Caco-2 (cell line): ENCODE measurements at regions not wholly inside any gene's neighbourhood (a gene's known extent, or its start where the extent isn't known, plus 50 kb on each side); places are given as distances from the start of the nearest gene placed in this dataset.

Source experiments
- BruUV-seq: library from RNA; stranded (reverse); fragments of 400-500 nt; replicated peaks from 2 replicates; lab custom pipeline; 2021; lab: Mats Ljungman, UMichigan
- CTCF ChIA-PET: fragments of 300-600 bp; sonication (Branson Sonifier 250); formaldehyde crosslinking; loops from one replicate; lab custom pipeline; 2022; ENCODE audit warnings: antibody characterized with exemption; lab: Charles Lee
- POLR2A ChIA-PET: fragments of 300-600 bp; sonication (Branson Sonifier 250); formaldehyde crosslinking; loops from one replicate; lab custom pipeline; 2022; ENCODE audit warnings: antibody characterized with exemption; lab: Charles Lee
- DNase-seq, 2 experiments: peaks; one replicate each; pipeline versions ENCODE4 v3.0.0 to v3.0.0-alpha.2; 2020 to 2022
- H3K27me3 ChIP-seq: replicated peaks from 2 replicates; pipeline ENCODE4 v1.6.0; 2011; ENCODE audit warnings: low read length; ENCODE audit not compliant: control insufficient read depth, insufficient read depth
- H3K36me3 ChIP-seq: 2 replicates; pipeline ENCODE4 v1.5.1; 2011; ENCODE audit warnings: low read length; ENCODE audit not compliant: control insufficient read depth, insufficient read depth
- H3K4me1 ChIP-seq: fragments of 250-450 bp; sonication (Bioruptor Pico); 2 replicates; pipeline ENCODE4 v1.5.1; 2020; ENCODE audit warnings: mild to moderate bottlenecking
- H3K4me3 ChIP-seq: 2 replicates; pipeline ENCODE4 v1.5.1; 2011; ENCODE audit warnings: low read depth, mild to moderate bottlenecking, control low read depth, low read length
- H3K9me3 ChIP-seq: fragments of 250-450 bp; sonication (Bioruptor Pico); 2 replicates; pipeline ENCODE4 v1.5.1; 2020; ENCODE audit warnings: mild to moderate bottlenecking, moderate library complexity
- H3K27ac Mint-ChIP-seq: one replicate; pipeline ENCODE4 v1.8.0; 2022; ENCODE audit warnings: mixed read lengths; ENCODE audit not compliant: unreplicated experiment
- H3K27me3 Mint-ChIP-seq: one replicate; pipeline ENCODE4 v1.8.0; 2022; ENCODE audit warnings: mixed read lengths; ENCODE audit not compliant: insufficient read depth, unreplicated experiment
- H3K36me3 Mint-ChIP-seq: one replicate; pipeline ENCODE4 v1.8.0; 2022; ENCODE audit warnings: mild to moderate bottlenecking, mixed read lengths; ENCODE audit not compliant: insufficient read depth, unreplicated experiment
- H3K4me1 Mint-ChIP-seq: one replicate; pipeline ENCODE4 v1.8.0; 2022; ENCODE audit warnings: low read depth, mixed read lengths; ENCODE audit not compliant: unreplicated experiment
- H3K4me3 Mint-ChIP-seq: one replicate; pipeline ENCODE4 v1.8.0; 2022; ENCODE audit warnings: mild to moderate bottlenecking, moderate library complexity, mixed read lengths; ENCODE audit not compliant: unreplicated experiment
- H3K9me3 Mint-ChIP-seq: one replicate; pipeline ENCODE4 v1.8.0; 2022; ENCODE audit warnings: mixed read lengths; ENCODE audit not compliant: unreplicated experiment
- CTCF ChIP-seq, 2 experiments: fragments of 200-600 bp in 1 of 2; IDR thresholded peaks; 1 replicate in 1 of 2; 2 replicates in 1 of 2; pipeline versions ENCODE4 v1.5.1 to v1.8.0; 2011 to 2022; ENCODE audit warnings: antibody characterized with exemption in 1 of 2, control low read depth in 1 of 2, inconsistent platforms in 1 of 2, low read depth in 1 of 2, low read length in 1 of 2, mild to moderate bottlenecking in 1 of 2, moderate library complexity in 1 of 2; ENCODE audit not compliant: insufficient read depth in 1 of 2, severe bottlenecking in 1 of 2, unreplicated experiment in 1 of 2
- intact Hi-C: fragments of 100-400 bp; cut with micrococcal nuclease; formaldehyde crosslinking; loops from one replicate; pipeline ENCODE4 v1.10.0; 2022; ENCODE audit not compliant: unreplicated experiment

- Histone ChIP-seq H3K36me3 (no peaks in the 10 kb centered on the region), H3K4me1 (no peaks in the 10 kb centered on the region), H3K4me3 (no peak overlapping the region), H3K9me3 (no peaks in the 10 kb centered on the region), H3K27me3 (no peaks in the 10 kb centered on the region)
- H3K36me3 Mint-ChIP-seq = no peaks in the 10 kb centered on the region
- no peaks in the 10 kb centered on the region for H3K4me1 Mint-ChIP-seq
- intact Hi-C loops = no loop called here
- no peak overlapping the region for H3K4me3 Mint-ChIP-seq
- H3K9me3 Mint-ChIP-seq = no peaks in the 10 kb centered on the region
- no peak for TF ChIP-seq CTCF (IDR thresholded peaks at IDR 0.05; ENCODE audit: insufficient read depth in 1 of 2, low read depth in 1 of 2, low read length in 1 of 2, severe bottlenecking in 1 of 2, unreplicated experiment in 1 of 2)
- ChIA-PET POLR2A (no interaction called here), CTCF (no interaction called here)
- no peak overlapping the region for H3K27ac Mint-ChIP-seq
- no peak for DNase-seq
- no TSS peak for BruUV-seq
- H3K27me3 Mint-ChIP-seq = peaks cover 13% of the 10 kb centered on the region
Measured at GRCh38 chr2:104616856-104617255, 237.1 kb upstream of the POU3F3 start.

- intact Hi-C loops = no loop called here
- TF ChIP-seq CTCF (IDR thresholded peaks at IDR 0.05; ENCODE audit: insufficient read depth in 1 of 2, low read depth in 1 of 2, low read length in 1 of 2, severe bottlenecking in 1 of 2, unreplicated experiment in 1 of 2) = no peak
- H3K4me1 ChIP-seq = no peaks in the 10 kb centered on the region
- no peaks in the 10 kb centered on the region for H3K9me3 Mint-ChIP-seq
- H3K27me3 Mint-ChIP-seq = peaks cover 13% of the 10 kb centered on the region
- BruUV-seq = no TSS peak
- DNase-seq = no peak
- CTCF ChIA-PET = no interaction called here
- no peaks in the 10 kb centered on the region for H3K4me1 Mint-ChIP-seq
- POLR2A ChIA-PET = no interaction called here
- no peaks in the 10 kb centered on the region for H3K9me3 ChIP-seq
- H3K27me3 ChIP-seq = no peaks in the 10 kb centered on the region
- H3K4me3 Mint-ChIP-seq = no peak overlapping the region
- H3K4me3 ChIP-seq = no peak overlapping the region
- H3K27ac Mint-ChIP-seq = no peak overlapping the region
- no peaks in the 10 kb centered on the region for H3K36me3 ChIP-seq
- H3K36me3 Mint-ChIP-seq = no peaks in the 10 kb centered on the region
Measured at GRCh38 chr2:104620801-104621200, 233.1 kb upstream of the POU3F3 start.

DNA sequence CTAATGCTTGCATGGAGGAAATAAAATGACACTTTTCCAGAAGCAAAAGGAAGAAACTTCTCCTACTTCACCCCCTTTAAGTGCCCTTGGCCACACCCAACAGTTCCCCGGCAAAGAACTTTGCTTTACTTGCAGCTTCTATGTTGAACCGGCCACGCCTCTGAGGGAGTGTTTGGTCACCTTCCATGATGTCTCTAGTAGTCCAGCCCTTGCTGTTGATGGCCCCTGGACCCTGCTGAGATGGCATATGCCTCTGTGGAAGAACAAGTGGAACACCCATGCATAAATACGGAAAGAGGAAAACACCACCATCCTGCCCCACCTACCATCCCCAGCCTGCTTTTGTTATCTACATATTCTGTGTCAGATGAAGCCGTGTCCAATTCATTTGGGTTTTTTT, 218.3 kb upstream of the POU3F3 start:
- POLR2A ChIA-PET = no interaction called here
- no peak for DNase-seq
- intact Hi-C loops = no loop called here
- Histone ChIP-seq H3K27me3 (no peaks in the 10 kb centered on the region), H3K9me3 (no peaks in the 10 kb centered on the region), H3K4me3 (no peak overlapping the region), H3K4me1 (no peaks in the 10 kb centered on the region), H3K36me3 (no peaks in the 10 kb centered on the region)
- Mint-ChIP-seq H3K27ac (no peak overlapping the region), H3K36me3 (no peaks in the 10 kb centered on the region), H3K27me3 (peaks cover 7% of the 10 kb centered on the region), H3K4me1 (no peaks in the 10 kb centered on the region), H3K9me3 (no peaks in the 10 kb centered on the region), H3K4me3 (no peak overlapping the region)
- no TSS peak for BruUV-seq
- CTCF ChIA-PET = no interaction called here
- no peak for TF ChIP-seq CTCF (IDR thresholded peaks at IDR 0.05; ENCODE audit: insufficient read depth in 1 of 2, low read depth in 1 of 2, low read length in 1 of 2, severe bottlenecking in 1 of 2, unreplicated experiment in 1 of 2)
